Peyer's patch (tissue), 4 donors: ENCODE measurements at regions not wholly inside any gene's neighbourhood (a gene's known extent, or its start where the extent isn't known, plus 50 kb on each side); places are given as distances from the start of the nearest gene placed in this dataset.

Experiments
- CTCF ChIP-seq, 6 experiments: fragments of 450-650 bp in 4 of 6; fragments of 200-600 bp in 2 of 6; sonication (generic) in 1 of 6; IDR thresholded peaks; one replicate each; pipeline ENCODE4 v1.5.1; 2017 to 2019; ENCODE audit warnings: antibody characterized with exemption in 6 of 6, mild to moderate bottlenecking in 3 of 6, moderate library complexity in 1 of 6
- POLR2A ChIP-seq, 2 donors: fragments of 450-650 bp; IDR thresholded peaks; one replicate each; pipeline ENCODE4 v1.5.1; 2017; ENCODE audit warnings: antibody characterized with exemption in 2 of 2, mild to moderate bottlenecking in 2 of 2, moderate library complexity in 2 of 2

- TF ChIP-seq POLR2A (IDR thresholded peaks at IDR 0.05) (no peak), CTCF (IDR thresholded peaks at IDR 0.05) (no peak)
These were observed 176.6 kb upstream of the TACR1 start for GRCh38 chr2:75375646-75376582.
